ENCODE measurements at regions not wholly inside any gene's neighbourhood (a gene's known extent, or its start where the extent isn't known, plus 50 kb on each side); places are given as distances from the start of the nearest gene placed in this dataset.
"Not testable (repeated sequence)": the region's sequence is repeated elsewhere in the genome, so short reads cannot be mapped to it uniquely, and the experiment has no call there.

- DNase-seq (ENCODE audit: extremely low spot score, insufficient read length, low read depth): no peak
- no peak for FAIRE-seq
Observed at GRCh38 chr18:10133516-10133915, 219.7 kb downstream of the VAPA start.

- no peak for DNase-seq (ENCODE audit: extremely low spot score, insufficient read length, low read depth)
- FAIRE-seq: no peak
Observed at GRCh38 chr18:10134204-10134603, 220.4 kb downstream of the VAPA start.

- FAIRE-seq; DNase-seq (ENCODE audit: extremely low spot score, insufficient read length, low read depth): not testable (repeated sequence)
Observed at GRCh38 chr18:10134749-10135148, 220.9 kb downstream of the VAPA start.

GRCh38 chr18:10135302-10135926, 221.6 kb downstream of the VAPA start:
- no peak for DNase-seq (ENCODE audit: extremely low spot score, insufficient read length, low read depth)
- FAIRE-seq: no peak

GRCh38 chr18:10138719-10139118, 224.9 kb downstream of the VAPA start:
- FAIRE-seq (no peak), DNase-seq (ENCODE audit: extremely low spot score, insufficient read length, low read depth) (no peak)

- no peak for FAIRE-seq
- no peak for DNase-seq (ENCODE audit: extremely low spot score, insufficient read length, low read depth)
Observed at GRCh38 chr18:10139783-10140410, 226.1 kb downstream of the VAPA start.

- FAIRE-seq (no peak), DNase-seq (ENCODE audit: extremely low spot score, insufficient read length, low read depth) (no peak)
Observed at GRCh38 chr18:10140461-10141282, 226.9 kb downstream of the VAPA start.

GRCh38 chr18:10141559-10141958, 227.7 kb downstream of the VAPA start:
- no peak for FAIRE-seq
- DNase-seq (ENCODE audit: extremely low spot score, insufficient read length, low read depth): no peak

GRCh38 chr18:10142056-10142455, 228.2 kb downstream of the VAPA start:
- DNase-seq (ENCODE audit: extremely low spot score, insufficient read length, low read depth) (no peak), FAIRE-seq (no peak)

GRCh38 chr18:10142496-10143160, 228.8 kb downstream of the VAPA start:
- DNase-seq (ENCODE audit: extremely low spot score, insufficient read length, low read depth): no peak
- FAIRE-seq: no peak

GRCh38 chr18:10143596-10143995, 229.8 kb downstream of the VAPA start:
- FAIRE-seq (no peak), DNase-seq (ENCODE audit: extremely low spot score, insufficient read length, low read depth) (no peak)

- DNase-seq (ENCODE audit: extremely low spot score, insufficient read length, low read depth) (no peak), FAIRE-seq (no peak)
Observed at GRCh38 chr18:10145546-10145945, 231.7 kb downstream of the VAPA start.

GRCh38 chr18:10147226-10147625, 233.4 kb downstream of the VAPA start:
- FAIRE-seq: no peak
- no peak for DNase-seq (ENCODE audit: extremely low spot score, insufficient read length, low read depth)

GRCh38 chr18:10147752-10148151, 233.9 kb downstream of the VAPA start:
- FAIRE-seq: no peak
- no peak for DNase-seq (ENCODE audit: extremely low spot score, insufficient read length, low read depth)

- FAIRE-seq: no peak
- DNase-seq (ENCODE audit: extremely low spot score, insufficient read length, low read depth): no peak
Observed at GRCh38 chr18:10148189-10148929, 234.5 kb downstream of the VAPA start.

GRCh38 chr18:10149768-10150556, 236.1 kb downstream of the VAPA start:
- DNase-seq (ENCODE audit: extremely low spot score, insufficient read length, low read depth) (no peak), FAIRE-seq (no peak)

GRCh38 chr18:10150576-10150975, 236.8 kb downstream of the VAPA start:
- DNase-seq (ENCODE audit: extremely low spot score, insufficient read length, low read depth); FAIRE-seq: not testable (repeated sequence)

- FAIRE-seq (no peak), DNase-seq (ENCODE audit: extremely low spot score, insufficient read length, low read depth) (no peak)
Observed at GRCh38 chr18:10152475-10152874, 238.7 kb downstream of the VAPA start.
